DMS79 (cell line): ENCODE measurements at regions not wholly inside any gene's neighbourhood (a gene's known extent, or its start where the extent isn't known, plus 50 kb on each side); places are given as distances from the start of the nearest gene placed in this dataset.
A peak's percentile ranks its signal among the peaks of the same experiment; 100 is the strongest.

ENCODE experiments used
- DNase-seq: peaks from one replicate; lab custom pipeline; 2025; lab: John Stamatoyannopoulos, UW

- DNase-seq, result no peak
These were observed 911.1 kb downstream of the TBC1D22A start for GRCh38 chr22:47673557-47673956.

DNA sequence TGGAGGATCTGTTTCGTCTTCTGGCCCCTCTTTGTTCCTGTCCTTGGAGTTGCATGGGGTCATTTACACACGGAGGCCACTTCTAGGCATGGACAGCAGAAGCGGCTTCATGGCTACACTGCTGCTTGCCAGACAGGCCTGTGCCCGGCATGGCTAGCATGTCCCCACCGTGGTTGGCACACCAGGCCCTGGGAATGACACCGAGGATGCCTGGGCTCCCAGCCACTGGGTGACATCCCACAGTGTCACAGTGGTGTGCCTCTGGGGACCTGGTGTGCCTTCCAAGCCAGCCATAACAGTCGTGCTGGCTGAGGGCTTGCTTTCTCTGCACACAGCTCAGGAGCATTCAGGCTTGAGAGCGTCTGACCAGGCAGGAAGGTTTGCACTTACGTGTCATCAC lies 910.1 kb downstream of the TBC1D22A start:
- no peak for DNase-seq

DNA sequence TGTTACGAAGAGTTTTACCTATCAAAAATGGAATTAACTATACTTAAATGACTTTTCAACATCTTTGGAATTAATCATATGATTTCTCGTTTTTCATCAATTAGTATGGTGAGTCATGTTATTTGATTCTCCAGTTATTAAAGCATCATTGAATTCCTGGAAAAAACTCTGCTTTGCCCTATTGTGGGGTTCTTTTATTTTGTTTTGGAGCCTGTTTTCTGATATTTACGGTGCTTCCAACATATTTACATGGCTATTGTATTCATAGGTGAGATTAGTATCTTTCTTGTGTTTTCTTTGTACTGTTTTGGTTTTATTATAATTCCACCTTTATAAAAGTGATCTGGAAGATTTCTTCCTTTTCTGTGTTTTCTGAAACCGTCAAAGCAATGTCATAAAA lies 902.7 kb downstream of the TBC1D22A start:
- no peak for DNase-seq

GRCh38 chr22:47663615-47664605 lies 901.5 kb downstream of the TBC1D22A start:
- DNase-seq, result no peak

GRCh38 chr22:47659467-47660223 lies 897.2 kb downstream of the TBC1D22A start:
- peak; percentile 46 for DNase-seq

DNA sequence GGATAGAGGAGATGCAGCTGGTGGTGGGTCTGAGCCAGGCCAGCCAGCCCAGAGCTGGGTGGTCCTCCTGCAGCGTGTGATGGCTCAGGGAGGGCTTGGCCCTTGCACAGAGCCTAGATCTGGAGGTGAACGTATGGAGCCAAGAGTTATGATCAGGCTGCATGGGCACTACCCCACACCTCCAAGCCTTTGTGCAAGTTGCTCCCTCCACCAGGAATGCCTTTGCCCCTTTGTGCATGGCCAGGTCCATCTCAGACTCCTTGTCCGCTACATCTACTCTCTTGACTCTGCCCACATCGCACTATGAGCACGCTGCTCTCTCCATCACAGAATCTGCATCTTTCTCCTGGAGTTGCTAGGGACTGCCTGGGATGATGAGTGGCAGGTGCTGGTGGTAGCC lies 895.7 kb downstream of the TBC1D22A start:
- DNase-seq, result no peak

GRCh38 chr22:47657224-47657623 lies 894.8 kb downstream of the TBC1D22A start:
- no peak for DNase-seq

GRCh38 chr22:47656806-47657205 lies 894.4 kb downstream of the TBC1D22A start:
- DNase-seq, result no peak

GRCh38 chr22:47655930-47656329 lies 893.5 kb downstream of the TBC1D22A start:
- DNase-seq, result no peak

- no peak for DNase-seq
These were observed 892.6 kb downstream of the TBC1D22A start for GRCh38 chr22:47654922-47655491.

DNA sequence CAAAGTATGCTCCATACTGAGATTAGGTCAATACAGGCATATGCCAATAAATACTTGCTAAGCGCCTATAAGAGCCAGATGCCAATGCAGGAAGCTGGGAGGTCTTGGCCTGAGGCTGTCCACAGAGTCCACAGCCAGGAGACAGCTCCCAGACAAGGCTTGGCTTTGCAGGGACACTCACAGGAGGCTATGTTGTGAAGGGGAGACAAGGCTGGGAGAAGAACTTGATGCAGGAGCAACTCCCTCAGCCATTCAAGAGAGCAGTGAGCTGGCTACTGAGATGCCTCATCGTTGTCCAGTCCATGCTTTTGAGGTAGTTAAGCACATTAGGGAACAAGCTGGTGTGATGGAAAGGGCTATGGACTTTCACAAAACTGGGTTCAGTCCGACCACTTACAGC lies 891.5 kb downstream of the TBC1D22A start:
- no peak for DNase-seq

GRCh38 chr22:47651216-47651987 lies 889.0 kb downstream of the TBC1D22A start:
- DNase-seq, result no peak

- no peak for DNase-seq
These were observed 885.3 kb downstream of the TBC1D22A start for GRCh38 chr22:47647720-47648119.

DNA sequence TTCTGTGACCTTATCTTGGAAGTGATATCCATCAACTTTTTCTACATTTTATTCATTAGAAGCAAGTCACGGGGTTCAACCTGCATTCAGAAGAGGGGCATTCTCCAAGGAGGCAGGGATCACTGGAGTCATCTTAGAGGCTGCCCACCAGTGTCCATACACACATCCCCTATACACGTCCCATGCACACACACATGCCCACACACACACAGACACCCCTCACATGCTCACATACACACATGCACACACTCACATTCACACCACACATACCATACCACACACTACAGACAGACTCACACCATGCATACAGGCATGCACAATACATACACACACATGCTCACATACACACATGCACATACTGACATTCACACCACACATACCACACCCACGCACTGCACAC lies 884.7 kb downstream of the TBC1D22A start:
- no peak for DNase-seq

- DNase-seq, result no peak
These were observed 883.5 kb downstream of the TBC1D22A start for GRCh38 chr22:47645923-47646322.

- DNase-seq, result no peak
These were observed 883.0 kb downstream of the TBC1D22A start for GRCh38 chr22:47645450-47645914.

GRCh38 chr22:47634347-47634746 lies 871.9 kb downstream of the TBC1D22A start:
- DNase-seq, result no peak

DNA sequence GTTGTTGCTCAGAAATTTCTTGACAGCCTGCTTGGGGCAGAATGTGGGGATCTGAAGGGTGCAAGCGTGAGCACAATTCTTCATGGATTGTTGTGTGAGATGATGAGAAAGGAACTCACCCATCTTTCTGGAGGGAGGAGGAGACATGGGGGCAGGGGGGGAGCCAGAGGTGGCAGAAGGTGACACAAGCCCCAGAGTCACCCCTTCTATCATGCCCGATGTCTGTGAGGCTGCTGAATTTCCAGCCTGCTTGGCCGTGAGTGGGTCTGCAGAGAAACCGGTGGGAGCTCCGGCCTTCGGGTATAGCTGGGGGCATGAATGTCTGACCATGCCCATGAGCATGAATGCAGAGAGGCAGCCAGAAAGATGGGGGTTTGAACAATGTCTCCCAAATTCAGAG lies 870.7 kb downstream of the TBC1D22A start:
- no peak for DNase-seq

- no peak for DNase-seq
These were observed 870.3 kb downstream of the TBC1D22A start for GRCh38 chr22:47632701-47633100.

- no peak for DNase-seq
These were observed 869.2 kb downstream of the TBC1D22A start for GRCh38 chr22:47631571-47632102.

- DNase-seq, result no peak
These were observed 868.5 kb downstream of the TBC1D22A start for GRCh38 chr22:47630741-47631534.
